ENCODE measurements at regions not wholly inside any gene's neighbourhood (a gene's known extent, or its start where the extent isn't known, plus 50 kb on each side); places are given as distances from the start of the nearest gene placed in this dataset.

- TF ChIP-seq POLR2A (IDR thresholded peaks at IDR 0.05) (no peak), CTCF (IDR thresholded peaks at IDR 0.05) (no peak)
Measured at GRCh38 chr7:46486256-46487206, 565.5 kb upstream of the IGFBP3 start.
